SJCRH30 (cell line): ENCODE measurements at regions not wholly inside any gene's neighbourhood (a gene's known extent, or its start where the extent isn't known, plus 50 kb on each side); places are given as distances from the start of the nearest gene placed in this dataset.

Source experiments
- DNase-seq, 2 experiments: peaks; one replicate each; pipeline ENCODE4 v3.0.0-alpha.2; 2015 to 2020
- H3K27ac ChIP-seq: fragments of 250-450 bp; sonication (Bioruptor Pico); 2 replicates; pipeline ENCODE4 v1.5.1; 2020; ENCODE audit warnings: mild to moderate bottlenecking, moderate library complexity
- H3K27me3 ChIP-seq: fragments of 250-450 bp; sonication (Bioruptor Pico); 2 replicates; pipeline ENCODE4 v1.5.1; 2020; ENCODE audit warnings: mild to moderate bottlenecking, moderate library complexity
- H3K36me3 ChIP-seq: fragments of 250-450 bp; sonication (Bioruptor Pico); 2 replicates; pipeline ENCODE4 v1.5.1; 2020; ENCODE audit warnings: mild to moderate bottlenecking, moderate library complexity
- H3K4me1 ChIP-seq: fragments of 250-450 bp; sonication (Bioruptor Pico); 2 replicates; pipeline ENCODE4 v1.5.1; 2020; ENCODE audit warnings: mild to moderate bottlenecking, moderate library complexity
- H3K4me3 ChIP-seq: fragments of 250-450 bp; sonication (Bioruptor Pico); 2 replicates; pipeline ENCODE4 v1.5.1; 2020; ENCODE audit warnings: mild to moderate bottlenecking, moderate library complexity
- H3K9me3 ChIP-seq: fragments of 250-450 bp; sonication (Bioruptor Pico); replicated peaks from 2 replicates; pipeline ENCODE4 v1.5.1; 2020; ENCODE audit warnings: mild to moderate bottlenecking, moderate library complexity

GRCh38 chr10:111265341-111265740 is 188.5 kb downstream of the ADRA2A start:
- Histone ChIP-seq H3K9me3 (no peaks in the 10 kb centered on the region), H3K4me1 (no peaks in the 10 kb centered on the region; the same call in 1 of the 2 replicates), H3K4me3 (no peak overlapping the region), H3K36me3 (no peaks in the 10 kb centered on the region), H3K27me3 (no peaks in the 10 kb centered on the region), H3K27ac (no peak overlapping the region)
- no peak for DNase-seq

GRCh38 chr10:111266165-111266564 is 189.3 kb downstream of the ADRA2A start:
- no peak overlapping the region for H3K27ac ChIP-seq

GRCh38 chr10:111267673-111268072 is 190.8 kb downstream of the ADRA2A start:
- Histone ChIP-seq H3K36me3 (no peaks in the 10 kb centered on the region), H3K4me3 (no peak overlapping the region), H3K9me3 (no peaks in the 10 kb centered on the region), H3K27me3 (no peaks in the 10 kb centered on the region), H3K27ac (no peak overlapping the region), H3K4me1 (no peaks in the 10 kb centered on the region)
- DNase-seq: no peak

More at GRCh38 chr10:111266165-111266564, 189.3 kb downstream of the ADRA2A start:
- H3K36me3 ChIP-seq: no peaks in the 10 kb centered on the region
- no peaks in the 10 kb centered on the region; the same call in 1 of the 2 replicates for H3K4me1 ChIP-seq
- no peaks in the 10 kb centered on the region for H3K27me3 ChIP-seq
- no peaks in the 10 kb centered on the region for H3K9me3 ChIP-seq
- DNase-seq: no peak
- no peak overlapping the region for H3K4me3 ChIP-seq

GRCh38 chr10:111273235-111273634 is 196.4 kb downstream of the ADRA2A start:
- no peaks in the 10 kb centered on the region for H3K4me1 ChIP-seq
- no peak overlapping the region for H3K27ac ChIP-seq
- H3K36me3 ChIP-seq: no peaks in the 10 kb centered on the region
- no peaks in the 10 kb centered on the region for H3K9me3 ChIP-seq
- H3K27me3 ChIP-seq: no peaks in the 10 kb centered on the region
- H3K4me3 ChIP-seq: no peak overlapping the region
- no peak for DNase-seq

GRCh38 chr10:111273635-111274034 is 196.8 kb downstream of the ADRA2A start:
- no peak for DNase-seq
- no peak overlapping the region for H3K27ac ChIP-seq
- H3K4me1 ChIP-seq: no peaks in the 10 kb centered on the region
- H3K4me3 ChIP-seq: no peak overlapping the region
- no peaks in the 10 kb centered on the region for H3K9me3 ChIP-seq
- no peaks in the 10 kb centered on the region for H3K36me3 ChIP-seq
- H3K27me3 ChIP-seq: no peaks in the 10 kb centered on the region

GRCh38 chr10:111275091-111275490 is 198.3 kb downstream of the ADRA2A start:
- H3K36me3 ChIP-seq: no peaks in the 10 kb centered on the region
- no peak for DNase-seq
- no peaks in the 10 kb centered on the region for H3K4me1 ChIP-seq

GRCh38 chr10:111277661-111278060 is 200.8 kb downstream of the ADRA2A start:
- Histone ChIP-seq H3K27ac (no peak overlapping the region), H3K4me1 (no peaks in the 10 kb centered on the region), H3K4me3 (no peak overlapping the region), H3K27me3 (no peaks in the 10 kb centered on the region), H3K36me3 (no peaks in the 10 kb centered on the region), H3K9me3 (no peaks in the 10 kb centered on the region)
- DNase-seq: no peak

More at GRCh38 chr10:111275091-111275490, 198.3 kb downstream of the ADRA2A start:
- Histone ChIP-seq H3K27ac (no peak overlapping the region), H3K27me3 (no peaks in the 10 kb centered on the region), H3K4me3 (no peak overlapping the region), H3K9me3 (no peaks in the 10 kb centered on the region)

- H3K27ac ChIP-seq: no peak overlapping the region
Measured at GRCh38 chr10:111278266-111278665, 201.4 kb downstream of the ADRA2A start.

GRCh38 chr10:111281516-111281915 is 204.7 kb downstream of the ADRA2A start:
- Histone ChIP-seq H3K4me1 (no peaks in the 10 kb centered on the region), H3K4me3 (no peak overlapping the region), H3K27ac (no peak overlapping the region), H3K9me3 (no peaks in the 10 kb centered on the region), H3K27me3 (no peaks in the 10 kb centered on the region), H3K36me3 (no peaks in the 10 kb centered on the region)
- peak in 1 of 2 experiments; percentile 46 for DNase-seq

More at GRCh38 chr10:111278266-111278665, 201.4 kb downstream of the ADRA2A start:
- no peaks in the 10 kb centered on the region for H3K4me1 ChIP-seq
- no peak for DNase-seq
- no peaks in the 10 kb centered on the region for H3K27me3 ChIP-seq
- no peak overlapping the region for H3K4me3 ChIP-seq
- no peaks in the 10 kb centered on the region for H3K36me3 ChIP-seq
- no peaks in the 10 kb centered on the region for H3K9me3 ChIP-seq

GRCh38 chr10:111289461-111289860 is 212.6 kb downstream of the ADRA2A start:
- H3K4me1 ChIP-seq: no peaks in the 10 kb centered on the region
- no peaks in the 10 kb centered on the region for H3K9me3 ChIP-seq
- no peak overlapping the region for H3K4me3 ChIP-seq
- no peak for DNase-seq
- H3K27ac ChIP-seq: no peak overlapping the region
- H3K27me3 ChIP-seq: no peaks in the 10 kb centered on the region
- H3K36me3 ChIP-seq: no peaks in the 10 kb centered on the region

GRCh38 chr10:111290649-111291048 is 213.8 kb downstream of the ADRA2A start:
- Histone ChIP-seq H3K4me3 (no peak overlapping the region), H3K27ac (no peak overlapping the region), H3K27me3 (no peaks in the 10 kb centered on the region), H3K4me1 (no peaks in the 10 kb centered on the region), H3K9me3 (no peaks in the 10 kb centered on the region), H3K36me3 (no peaks in the 10 kb centered on the region)
- DNase-seq: no peak

- H3K4me3 ChIP-seq: no peak overlapping the region
- no peaks in the 10 kb centered on the region for H3K27me3 ChIP-seq
- H3K27ac ChIP-seq: 0 out of 2 replicates have a peak overlapping the region, but pooled peaks have one; percentile 4
- H3K9me3 ChIP-seq: no peaks in the 10 kb centered on the region
- DNase-seq: peak; percentile 11 to 51
- H3K4me1 ChIP-seq: peaks cover 9% of the 10 kb centered on the region
- no peaks in the 10 kb centered on the region for H3K36me3 ChIP-seq
Measured at GRCh38 chr10:111295788-111296187, 219.0 kb downstream of the ADRA2A start.

- no peak overlapping the region for H3K4me3 ChIP-seq
- peaks cover 9% of the 10 kb centered on the region for H3K4me1 ChIP-seq
- no peaks in the 10 kb centered on the region for H3K9me3 ChIP-seq
- peak; percentile 60 to 73 for DNase-seq
- H3K27me3 ChIP-seq: no peaks in the 10 kb centered on the region
- no peaks in the 10 kb centered on the region for H3K36me3 ChIP-seq
- peak overlapping the region; percentile 77 for H3K27ac ChIP-seq
Measured at GRCh38 chr10:111297351-111297848, 220.6 kb downstream of the ADRA2A start.

GRCh38 chr10:111298031-111298430 is 221.2 kb downstream of the ADRA2A start:
- Histone ChIP-seq H3K27me3 (no peaks in the 10 kb centered on the region), H3K27ac (peak overlapping the region; percentile 77)
- DNase-seq: no peak

GRCh38 chr10:111299037-111299436 is 222.2 kb downstream of the ADRA2A start:
- no peaks in the 10 kb centered on the region for H3K27me3 ChIP-seq
- H3K4me3 ChIP-seq: no peak overlapping the region
- no peaks in the 10 kb centered on the region for H3K36me3 ChIP-seq
- peaks cover 15% of the 10 kb centered on the region for H3K4me1 ChIP-seq
- no peaks in the 10 kb centered on the region for H3K9me3 ChIP-seq
- no peak for DNase-seq
- H3K27ac ChIP-seq: no peak overlapping the region

More at GRCh38 chr10:111298031-111298430, 221.2 kb downstream of the ADRA2A start:
- Histone ChIP-seq H3K4me1 (peaks cover 9% of the 10 kb centered on the region), H3K36me3 (no peaks in the 10 kb centered on the region), H3K4me3 (no peak overlapping the region), H3K9me3 (no peaks in the 10 kb centered on the region)

GRCh38 chr10:111303887-111304286 is 227.1 kb downstream of the ADRA2A start:
- no peaks in the 10 kb centered on the region for H3K9me3 ChIP-seq
- H3K4me3 ChIP-seq: no peak overlapping the region
- H3K27me3 ChIP-seq: no peaks in the 10 kb centered on the region
- H3K4me1 ChIP-seq: peaks cover 10% of the 10 kb centered on the region
- DNase-seq: peak; percentile 13 to 53
- H3K36me3 ChIP-seq: no peaks in the 10 kb centered on the region
- H3K27ac ChIP-seq: peak overlapping the region; percentile 56
